Neural crest cell (in vitro differentiated cells): ENCODE measurements at regions not wholly inside any gene's neighbourhood (a gene's known extent, or its start where the extent isn't known, plus 50 kb on each side); places are given as distances from the start of the nearest gene placed in this dataset.

ENCODE experiments used
- DNase-seq: peaks from one replicate; pipeline ENCODE4 v3.0.0; 2021; ENCODE audit warnings: low read depth, mixed read lengths, low spot score
- H3K27ac Mint-ChIP-seq: one replicate; pipeline ENCODE4 v1.8.0; 2021; ENCODE audit warnings: mild to moderate bottlenecking, mixed read lengths; ENCODE audit not compliant: unreplicated experiment
- H3K27me3 Mint-ChIP-seq: 2 replicates; pipeline ENCODE4 v1.8.0; 2021; ENCODE audit warnings: low read depth, mild to moderate bottlenecking, mixed read lengths
- H3K36me3 Mint-ChIP-seq: 2 replicates; pipeline ENCODE4 v1.8.0; 2021; ENCODE audit warnings: low read depth, mild to moderate bottlenecking, mixed read lengths
- H3K4me1 Mint-ChIP-seq: 2 replicates; pipeline ENCODE4 v1.8.0; 2021; ENCODE audit warnings: mixed read lengths
- H3K4me3 Mint-ChIP-seq: one replicate; pipeline ENCODE4 v1.8.0; 2021; ENCODE audit warnings: mild to moderate bottlenecking, mixed read lengths
- H3K9me3 Mint-ChIP-seq: 2 replicates; pipeline ENCODE4 v1.8.0; 2021; ENCODE audit warnings: mixed read lengths
- CTCF ChIP-seq: fragments of 200-600 bp; sonication (generic); conservative IDR thresholded peaks from 2 replicates; pipeline ENCODE4 v1.5.0; 2021; ENCODE audit warnings: antibody characterized with exemption, mild to moderate bottlenecking

GRCh38 chr6:157759028-157759427 is 64.0 kb upstream of the SNX9 start:
- H3K4me1 Mint-ChIP-seq = peaks cover 32% of the 10 kb centered on the region
- no peak for TF ChIP-seq CTCF
- DNase-seq = no peak
- H3K9me3 Mint-ChIP-seq = no peaks in the 10 kb centered on the region
- no peak overlapping the region for H3K4me3 Mint-ChIP-seq
- peaks cover 25% of the 10 kb centered on the region for H3K27me3 Mint-ChIP-seq
- no peak overlapping the region for H3K27ac Mint-ChIP-seq
- no peaks in the 10 kb centered on the region for H3K36me3 Mint-ChIP-seq

- Mint-ChIP-seq H3K9me3 (no peaks in the 10 kb centered on the region), H3K4me1 (peaks cover 39% of the 10 kb centered on the region), H3K27me3 (peaks cover 18% of the 10 kb centered on the region), H3K27ac (no peak overlapping the region), H3K4me3 (no peak overlapping the region), H3K36me3 (no peaks in the 10 kb centered on the region)
- no peak for TF ChIP-seq CTCF
- no peak for DNase-seq
These were observed 62.9 kb upstream of the SNX9 start for GRCh38 chr6:157760137-157760536.

DNA sequence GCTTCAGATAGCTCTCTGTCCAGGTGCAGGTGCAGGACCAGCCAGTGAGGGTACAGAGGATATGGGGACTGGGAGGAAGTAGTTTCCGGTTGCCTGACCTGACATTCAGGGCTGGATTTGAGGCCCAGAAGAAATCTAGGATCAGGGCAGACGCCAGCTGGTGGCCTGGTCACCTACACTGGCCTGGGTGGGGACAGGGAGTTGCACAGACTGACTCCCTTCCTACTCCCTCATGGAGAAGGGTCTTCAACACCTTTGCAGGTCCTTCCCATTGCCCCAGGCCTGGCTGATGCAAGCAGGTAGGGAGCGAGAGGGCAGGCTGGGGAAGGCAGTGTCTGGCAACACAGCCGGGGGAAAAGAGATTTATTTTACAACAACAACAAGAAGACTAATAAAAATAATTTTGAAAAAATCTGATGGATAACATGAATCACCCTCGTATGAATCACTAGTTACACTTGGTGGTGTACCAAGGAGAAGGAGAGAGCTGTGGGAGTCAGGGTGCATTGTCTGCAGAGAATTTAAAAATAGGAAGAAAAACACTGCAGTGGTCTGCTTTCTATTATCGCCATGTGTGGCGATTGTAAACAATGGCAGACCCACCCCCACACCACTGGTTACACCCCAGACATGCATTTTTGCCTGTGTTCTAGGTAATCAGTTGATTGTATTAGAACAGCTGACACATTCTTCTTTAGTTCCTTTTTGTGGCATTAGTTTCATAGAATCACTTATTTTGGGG is 62.3 kb upstream of the SNX9 start:
- TF ChIP-seq CTCF = no peak
- Mint-ChIP-seq H3K27me3 (peaks cover 11% of the 10 kb centered on the region), H3K9me3 (no peaks in the 10 kb centered on the region), H3K27ac (no peak overlapping the region), H3K4me1 (peaks cover 33% of the 10 kb centered on the region), H3K4me3 (no peak overlapping the region), H3K36me3 (no peaks in the 10 kb centered on the region)
- DNase-seq = no peak

- H3K4me3 Mint-ChIP-seq = no peak overlapping the region
- H3K27me3 Mint-ChIP-seq = peaks cover 7% of the 10 kb centered on the region
- no peak for DNase-seq
- H3K4me1 Mint-ChIP-seq = peaks cover 30% of the 10 kb centered on the region
- no peaks in the 10 kb centered on the region for H3K9me3 Mint-ChIP-seq
- H3K27ac Mint-ChIP-seq = no peak overlapping the region
- no peaks in the 10 kb centered on the region for H3K36me3 Mint-ChIP-seq
- TF ChIP-seq CTCF = no peak
These were observed 61.6 kb upstream of the SNX9 start for GRCh38 chr6:157761331-157761921.

GRCh38 chr6:157761926-157762325 is 61.1 kb upstream of the SNX9 start:
- no peak for DNase-seq
- no peak overlapping the region for H3K4me3 Mint-ChIP-seq
- no peaks in the 10 kb centered on the region for H3K9me3 Mint-ChIP-seq
- no peak for TF ChIP-seq CTCF
- no peaks in the 10 kb centered on the region for H3K36me3 Mint-ChIP-seq
- H3K4me1 Mint-ChIP-seq = peaks cover 25% of the 10 kb centered on the region
- peaks cover 2% of the 10 kb centered on the region for H3K27me3 Mint-ChIP-seq
- no peak overlapping the region for H3K27ac Mint-ChIP-seq
